H9 (cell line): ENCODE measurements at regions not wholly inside any gene's neighbourhood (a gene's known extent, or its start where the extent isn't known, plus 50 kb on each side); places are given as distances from the start of the nearest gene placed in this dataset.
A peak's percentile ranks its signal among the peaks of the same experiment; 100 is the strongest.

ENCODE experiments used
- DNase-seq: peaks from one replicate; pipeline ENCODE4 v3.0.0-alpha.2; 2017
- H2AFZ ChIP-seq: one replicate; pipeline ENCODE4 v1.6.1; 2013; ENCODE audit warnings: mild to moderate bottlenecking, low read length, control low read depth, moderate library complexity
- H2AK5ac ChIP-seq: 2 replicates; pipeline ENCODE4 v1.6.1; 2013; ENCODE audit warnings: low read length, control low read depth, mixed read lengths; ENCODE audit not compliant: insufficient read length
- H2BK120ac ChIP-seq: one replicate; pipeline ENCODE4 v1.6.1; 2013; ENCODE audit warnings: low read depth, mild to moderate bottlenecking, low read length, control low read depth, inconsistent platforms; ENCODE audit not compliant: poor library complexity, severe bottlenecking
- H2BK12ac ChIP-seq: 2 replicates; pipeline ENCODE4 v1.6.1; 2013; ENCODE audit warnings: low read length, control low read depth, mixed read lengths, low read depth; ENCODE audit not compliant: insufficient read length
- H2BK15ac ChIP-seq: 2 replicates; pipeline ENCODE4 v1.6.1; 2013; ENCODE audit warnings: low read depth, low read length, control low read depth
- H2BK20ac ChIP-seq: one replicate; pipeline ENCODE4 v1.6.1; 2013; ENCODE audit warnings: low read depth, mild to moderate bottlenecking, low read length, control low read depth, inconsistent platforms; ENCODE audit not compliant: poor library complexity, severe bottlenecking
- H2BK5ac ChIP-seq: 2 replicates; pipeline ENCODE4 v1.6.1; 2013; ENCODE audit warnings: low read length, control low read depth, mixed read lengths; ENCODE audit not compliant: insufficient read length
- H3K14ac ChIP-seq: 2 replicates; pipeline ENCODE4 v1.6.1; 2013; ENCODE audit warnings: low read length, control low read depth; ENCODE audit not compliant: insufficient read depth
- H3K18ac ChIP-seq: 2 replicates; pipeline ENCODE4 v1.6.1; 2013; ENCODE audit warnings: low read depth, mild to moderate bottlenecking, mixed read lengths, low read length, control low read depth; ENCODE audit not compliant: insufficient read length
- H3K23ac ChIP-seq: 2 replicates; pipeline ENCODE4 v1.6.1; 2013; ENCODE audit warnings: low read length, control low read depth, mixed read lengths, low read depth; ENCODE audit not compliant: insufficient read length
- H3K23me2 ChIP-seq: 2 replicates; pipeline ENCODE4 v1.6.1; 2013; ENCODE audit warnings: low read depth, mild to moderate bottlenecking, mixed read lengths, low read length, control low read depth; ENCODE audit not compliant: insufficient read length, poor library complexity, severe bottlenecking
- H3K27ac ChIP-seq: 2 replicates; pipeline ENCODE4 v1.5.1; 2013; ENCODE audit warnings: low read length, control low read depth, mixed read lengths, low read depth; ENCODE audit not compliant: insufficient read length
- H3K27me3 ChIP-seq: 2 replicates; pipeline ENCODE4 v1.6.1; 2013; ENCODE audit warnings: low read length, control low read depth, inconsistent platforms; ENCODE audit not compliant: insufficient read depth
- H3K4ac ChIP-seq: 2 replicates; pipeline ENCODE4 v1.6.1; 2013; ENCODE audit warnings: low read depth, mild to moderate bottlenecking, control low read depth, inconsistent platforms, low read length, moderate library complexity
- H3K4me1 ChIP-seq: 2 replicates; pipeline ENCODE4 v1.6.1; 2013; ENCODE audit warnings: low read length, control low read depth, inconsistent platforms; ENCODE audit not compliant: insufficient read depth
- H3K4me2 ChIP-seq: 2 replicates; pipeline ENCODE4 v1.6.1; 2013; ENCODE audit warnings: low read length, control low read depth, mixed read lengths; ENCODE audit not compliant: insufficient read length, insufficient read depth
- H3K56ac ChIP-seq: 2 replicates; pipeline ENCODE4 v1.6.1; 2013; ENCODE audit warnings: low read depth, mild to moderate bottlenecking, mixed read lengths, low read length, control low read depth; ENCODE audit not compliant: insufficient read length
- H3K79me1 ChIP-seq: 2 replicates; pipeline ENCODE4 v1.6.1; 2013; ENCODE audit warnings: low read depth, mild to moderate bottlenecking, moderate library complexity, low read length, control low read depth, inconsistent platforms; ENCODE audit not compliant: insufficient read depth, poor library complexity, severe bottlenecking
- H3K79me2 ChIP-seq: 2 replicates; pipeline ENCODE4 v1.6.1; 2013; ENCODE audit warnings: low read length, control low read depth, inconsistent platforms; ENCODE audit not compliant: insufficient read depth
- H3K9ac ChIP-seq: 2 replicates; pipeline ENCODE4 v1.6.1; 2013; ENCODE audit warnings: low read length, control low read depth, mixed read lengths; ENCODE audit not compliant: insufficient read length; ENCODE audit errors: extremely low read depth
- H3K9me3 ChIP-seq: one replicate; pipeline ENCODE4 v1.6.1; 2013; ENCODE audit warnings: low read depth, low read length, inconsistent platforms; ENCODE audit not compliant: control insufficient read depth
- H3T11ph ChIP-seq: one replicate; pipeline ENCODE4 v1.6.1; 2013; ENCODE audit warnings: mild to moderate bottlenecking, low read length, control low read depth, inconsistent platforms
- H4K20me1 ChIP-seq: one replicate; pipeline ENCODE4 v1.6.1; 2013; ENCODE audit not compliant: control insufficient read depth, insufficient read length, insufficient read depth
- H4K5ac ChIP-seq: 2 replicates; pipeline ENCODE4 v1.6.1; 2013; ENCODE audit warnings: low read depth, mild to moderate bottlenecking, mixed read lengths, low read length, control low read depth; ENCODE audit not compliant: insufficient read length
- H4K8ac ChIP-seq: replicated peaks from 2 replicates; pipeline ENCODE4 v1.6.1; 2013; ENCODE audit warnings: low read length, control low read depth, mixed read lengths, low read depth; ENCODE audit not compliant: insufficient read length
- H4K91ac ChIP-seq: 2 replicates; pipeline ENCODE4 v1.6.1; 2013; ENCODE audit warnings: low read depth, mild to moderate bottlenecking, moderate library complexity, mixed read lengths, low read length, control low read depth; ENCODE audit not compliant: insufficient read length
- H3K27ac Mint-ChIP-seq, 3 experiments: 2 replicates in 2 of 3; 3 replicates in 1 of 3; pipeline ENCODE4 v1.8.0; 2020 to 2021; ENCODE audit warnings: mixed read lengths in 3 of 3, mild to moderate bottlenecking in 1 of 3, moderate library complexity in 1 of 3
- H3K27me3 Mint-ChIP-seq: 2 replicates; pipeline ENCODE4 v1.8.0; 2021; ENCODE audit warnings: low read depth, mild to moderate bottlenecking, moderate library complexity, mixed read lengths
- H3K36me3 Mint-ChIP-seq, 3 experiments: 2 replicates in 2 of 3; 3 replicates in 1 of 3; pipeline ENCODE4 v1.8.0; 2020 to 2021; ENCODE audit warnings: low read depth in 3 of 3, mixed read lengths in 3 of 3; ENCODE audit not compliant: insufficient read depth in 1 of 3
- H3K4me1 Mint-ChIP-seq, 2 experiments: 2 replicates each; pipeline ENCODE4 v1.8.0; 2020; ENCODE audit warnings: mixed read lengths in 2 of 2
- H3K4me3 Mint-ChIP-seq, 2 experiments: 2 replicates in 1 of 2; 3 replicates in 1 of 2; pipeline ENCODE4 v1.8.0; 2020 to 2021; ENCODE audit warnings: mild to moderate bottlenecking in 2 of 2, mixed read lengths in 2 of 2, moderate library complexity in 1 of 2
- H3K9me3 Mint-ChIP-seq, 2 experiments: 2 replicates in 1 of 2; 3 replicates in 1 of 2; pipeline ENCODE4 v1.8.0; 2020; ENCODE audit warnings: mild to moderate bottlenecking in 2 of 2, mixed read lengths in 2 of 2, moderate library complexity in 1 of 2
- TF ChIP-seq, protein P1 (sequence below): fragments of 200-600 bp; sonication (generic); conservative IDR thresholded peaks from 3 replicates; pipeline ENCODE4 v1.8.0; 2021; ENCODE audit warnings: antibody characterized with exemption, mild to moderate bottlenecking

DNA sequence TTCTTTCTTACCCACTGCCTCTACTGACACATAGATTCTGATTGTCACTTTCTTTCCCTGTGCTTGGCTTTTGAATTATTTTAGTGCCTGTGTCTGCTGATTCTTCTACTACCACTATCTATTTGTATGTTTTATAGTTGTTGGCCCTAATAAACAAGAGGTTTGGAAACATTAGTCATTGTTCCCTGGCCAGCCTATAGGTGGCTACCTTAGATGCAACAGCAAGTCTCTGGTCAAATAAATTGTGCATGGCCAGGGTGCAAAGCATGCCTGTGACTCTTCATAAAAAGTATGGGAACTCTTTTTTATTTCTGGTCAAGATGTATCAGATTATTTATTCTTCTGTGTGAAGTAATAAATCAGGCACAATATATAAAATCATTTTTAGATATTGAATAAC lies 124.4 kb downstream of the PLK2 start:
- Histone ChIP-seq H3K27ac (no peak overlapping the region), H3K4me2 (no peak overlapping the region), H3K27me3 (no peaks in the 10 kb centered on the region), H4K91ac (no peak overlapping the region), H2BK12ac (no peak overlapping the region), H4K8ac (no peak overlapping the region), H3K18ac (no peak overlapping the region), H2BK120ac (no peak overlapping the region), H3K79me1 (no peaks in the 10 kb centered on the region), H3K14ac (no peak overlapping the region), H3K9me3 (no peaks in the 10 kb centered on the region), H2BK15ac (no peak overlapping the region), H4K5ac (no peak overlapping the region), H3T11ph (no peak overlapping the region), H3K9ac (no peak overlapping the region), H2BK20ac (no peak overlapping the region), H3K79me2 (no peaks in the 10 kb centered on the region), H3K23me2 (no peaks in the 10 kb centered on the region), H2AFZ (no peak overlapping the region), H2AK5ac (no peak overlapping the region), H3K56ac (no peak overlapping the region), H3K4ac (no peak overlapping the region), H3K4me1 (no peaks in the 10 kb centered on the region), H4K20me1 (no peaks in the 10 kb centered on the region), H3K23ac (no peak overlapping the region), H2BK5ac (no peak overlapping the region)
- no peak for DNase-seq
- Mint-ChIP-seq H3K36me3 (no peaks in the 10 kb centered on the region), H3K4me1 (peaks cover 0 to 4% of the 10 kb centered on the region in 2 experiments; a peak in 1 of 4 replicates), H3K4me3 (no peak overlapping the region), H3K9me3 (no peaks in the 10 kb centered on the region; a peak in 1 of 5 replicates), H3K27ac (no peak overlapping the region), H3K27me3 (no peaks in the 10 kb centered on the region)
- TF ChIP-seq, protein P1, sequence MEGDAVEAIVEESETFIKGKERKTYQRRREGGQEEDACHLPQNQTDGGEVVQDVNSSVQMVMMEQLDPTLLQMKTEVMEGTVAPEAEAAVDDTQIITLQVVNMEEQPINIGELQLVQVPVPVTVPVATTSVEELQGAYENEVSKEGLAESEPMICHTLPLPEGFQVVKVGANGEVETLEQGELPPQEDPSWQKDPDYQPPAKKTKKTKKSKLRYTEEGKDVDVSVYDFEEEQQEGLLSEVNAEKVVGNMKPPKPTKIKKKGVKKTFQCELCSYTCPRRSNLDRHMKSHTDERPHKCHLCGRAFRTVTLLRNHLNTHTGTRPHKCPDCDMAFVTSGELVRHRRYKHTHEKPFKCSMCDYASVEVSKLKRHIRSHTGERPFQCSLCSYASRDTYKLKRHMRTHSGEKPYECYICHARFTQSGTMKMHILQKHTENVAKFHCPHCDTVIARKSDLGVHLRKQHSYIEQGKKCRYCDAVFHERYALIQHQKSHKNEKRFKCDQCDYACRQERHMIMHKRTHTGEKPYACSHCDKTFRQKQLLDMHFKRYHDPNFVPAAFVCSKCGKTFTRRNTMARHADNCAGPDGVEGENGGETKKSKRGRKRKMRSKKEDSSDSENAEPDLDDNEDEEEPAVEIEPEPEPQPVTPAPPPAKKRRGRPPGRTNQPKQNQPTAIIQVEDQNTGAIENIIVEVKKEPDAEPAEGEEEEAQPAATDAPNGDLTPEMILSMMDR = peak; percentile 51; the same call in 2 of the 3 replicates
